Lung (tissue), 11 donors: ENCODE measurements at regions not wholly inside any gene's neighbourhood (a gene's known extent, or its start where the extent isn't known, plus 50 kb on each side); places are given as distances from the start of the nearest gene placed in this dataset.
A peak's percentile ranks its signal among the peaks of the same experiment; 100 is the strongest.

ENCODE experiments used
- ATAC-seq: fragments of 200-7000 bp; cut with Tn5 transposase; one replicate; pipeline ENCODE4 v1.9.1; 2020; ENCODE audit warnings: moderate number of reproducible peaks; ENCODE audit not compliant: insufficient read depth, low FRiP score
- DNase-seq, 3 donors: peaks; one replicate each; pipeline ENCODE4 v3.0.0-alpha.2; 2013 to 2017
- H3K27ac ChIP-seq, 2 donors: one replicate each; pipeline ENCODE4 v1.5.1; 2013; ENCODE audit warnings: mild to moderate bottlenecking in 2 of 2, moderate library complexity in 2 of 2, control low read depth in 1 of 2, inconsistent platforms in 1 of 2, low read depth in 1 of 2, low read length in 1 of 2
- H3K27me3 ChIP-seq, 3 donors: one replicate each; pipeline ENCODE4 v1.5.1; 2013; ENCODE audit warnings: low read length in 2 of 3; ENCODE audit not compliant: control insufficient read depth in 3 of 3, insufficient read depth in 3 of 3
- H3K36me3 ChIP-seq, 4 donors: one replicate each; pipeline ENCODE4 v1.5.1; 2013; ENCODE audit warnings: low read length in 4 of 4, mild to moderate bottlenecking in 1 of 4, moderate library complexity in 1 of 4; ENCODE audit not compliant: control insufficient read depth in 4 of 4, insufficient read depth in 4 of 4
- H3K4me1 ChIP-seq, 5 donors: one replicate each; pipeline ENCODE4 v1.5.1; 2013; ENCODE audit warnings: low read length in 5 of 5, mild to moderate bottlenecking in 2 of 5, moderate library complexity in 1 of 5; ENCODE audit not compliant: control insufficient read depth in 5 of 5, insufficient read depth in 5 of 5
- H3K4me3 ChIP-seq: one replicate; pipeline ENCODE4 v1.5.1; 2013; ENCODE audit warnings: mild to moderate bottlenecking, control low read depth, moderate library complexity
- H3K9ac ChIP-seq, 2 donors: one replicate each; pipeline ENCODE4 v1.5.1; 2013; ENCODE audit warnings: low read length in 2 of 2, control low read depth in 1 of 2; ENCODE audit not compliant: insufficient read depth in 1 of 2
- H3K9me3 ChIP-seq, 4 donors: one replicate each; pipeline ENCODE4 v1.5.1; 2013; ENCODE audit warnings: low read length in 3 of 4, mild to moderate bottlenecking in 1 of 4, moderate library complexity in 1 of 4; ENCODE audit not compliant: control insufficient read depth in 4 of 4, insufficient read depth in 3 of 4
- WGBS, 2 donors: extraction: QIAGEN DNeasy Blood & Tissue Kit; methylation state at CpG; one replicate each; pipeline ENCODE4 v1.1.7; 2013; 5-methylcytosine and 5-hydroxymethylcytosine counted together
- TF ChIP-seq, protein P1 (sequence below): IDR thresholded peaks from 2 replicates; pipeline ENCODE4 v1.5.1; 2012; ENCODE audit warnings: mild to moderate bottlenecking; ENCODE audit errors: control extremely low read depth, extremely low read depth
- donor health status: control.
- donor health status: control.
- donor health status: Bipolar disorder and iron deficiency.
- donor health status: healthy.
- donor health status: DM: yes; HTN: yes; CAD: no.

DNA sequence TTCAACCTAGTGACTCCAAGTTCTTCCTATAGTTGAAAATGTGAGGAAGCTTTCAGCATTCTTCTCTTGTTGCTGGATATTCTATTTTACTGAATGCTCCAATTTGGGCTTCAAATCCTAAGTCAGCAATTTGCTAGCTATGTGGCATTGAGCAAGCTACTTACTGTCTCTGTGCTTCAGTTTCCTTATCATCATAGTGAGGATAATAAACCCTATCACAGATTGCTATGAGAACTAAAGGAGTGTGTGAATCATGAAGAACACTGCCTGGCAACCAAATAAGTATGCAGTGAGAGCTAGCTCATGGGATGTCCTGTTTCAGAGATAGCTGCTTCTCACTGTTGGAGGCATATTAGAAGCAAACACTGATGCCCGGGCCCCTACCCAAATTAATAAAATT lies 163.8 kb upstream of the CDIN1 start:
- no peak for DNase-seq
- no peak overlapping the region for H3K27ac ChIP-seq
- H3K9ac ChIP-seq = no peak overlapping the region
- H3K27me3 ChIP-seq = no peaks in the 10 kb centered on the region
- WGBS, 2 donors = 88 to 89% methylated on average over 1 of the region's 1 CpG
- no peak overlapping the region for H3K4me3 ChIP-seq
- no peaks in the 10 kb centered on the region for H3K9me3 ChIP-seq
- no peak for ATAC-seq
- H3K4me1 ChIP-seq = no peaks in the 10 kb centered on the region
- H3K36me3 ChIP-seq = no peaks in the 10 kb centered on the region
- TF ChIP-seq, protein P1, sequence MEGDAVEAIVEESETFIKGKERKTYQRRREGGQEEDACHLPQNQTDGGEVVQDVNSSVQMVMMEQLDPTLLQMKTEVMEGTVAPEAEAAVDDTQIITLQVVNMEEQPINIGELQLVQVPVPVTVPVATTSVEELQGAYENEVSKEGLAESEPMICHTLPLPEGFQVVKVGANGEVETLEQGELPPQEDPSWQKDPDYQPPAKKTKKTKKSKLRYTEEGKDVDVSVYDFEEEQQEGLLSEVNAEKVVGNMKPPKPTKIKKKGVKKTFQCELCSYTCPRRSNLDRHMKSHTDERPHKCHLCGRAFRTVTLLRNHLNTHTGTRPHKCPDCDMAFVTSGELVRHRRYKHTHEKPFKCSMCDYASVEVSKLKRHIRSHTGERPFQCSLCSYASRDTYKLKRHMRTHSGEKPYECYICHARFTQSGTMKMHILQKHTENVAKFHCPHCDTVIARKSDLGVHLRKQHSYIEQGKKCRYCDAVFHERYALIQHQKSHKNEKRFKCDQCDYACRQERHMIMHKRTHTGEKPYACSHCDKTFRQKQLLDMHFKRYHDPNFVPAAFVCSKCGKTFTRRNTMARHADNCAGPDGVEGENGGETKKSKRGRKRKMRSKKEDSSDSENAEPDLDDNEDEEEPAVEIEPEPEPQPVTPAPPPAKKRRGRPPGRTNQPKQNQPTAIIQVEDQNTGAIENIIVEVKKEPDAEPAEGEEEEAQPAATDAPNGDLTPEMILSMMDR = no peak

DNA sequence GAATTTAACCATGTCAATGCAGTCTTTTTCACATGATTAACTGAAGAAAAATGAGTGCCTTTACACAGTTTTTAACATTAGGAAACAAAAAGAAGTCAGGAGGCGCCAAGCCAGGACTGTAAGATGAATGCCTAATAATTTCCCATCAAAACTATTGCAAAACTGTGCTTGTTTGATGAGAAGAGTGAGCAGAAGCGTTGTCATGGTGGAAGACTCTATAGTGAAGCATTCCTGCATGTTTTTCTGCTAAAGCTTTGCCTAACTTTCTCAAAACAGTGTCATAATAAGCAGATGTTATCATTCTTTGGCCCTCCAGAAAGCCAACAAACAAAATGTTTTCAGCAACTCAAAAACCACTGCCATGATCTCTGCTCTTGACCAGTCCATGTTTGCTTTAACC lies 156.8 kb upstream of the CDIN1 start:
- TF ChIP-seq, protein P1 = no peak
- H3K36me3 ChIP-seq = no peaks in the 10 kb centered on the region

DNA sequence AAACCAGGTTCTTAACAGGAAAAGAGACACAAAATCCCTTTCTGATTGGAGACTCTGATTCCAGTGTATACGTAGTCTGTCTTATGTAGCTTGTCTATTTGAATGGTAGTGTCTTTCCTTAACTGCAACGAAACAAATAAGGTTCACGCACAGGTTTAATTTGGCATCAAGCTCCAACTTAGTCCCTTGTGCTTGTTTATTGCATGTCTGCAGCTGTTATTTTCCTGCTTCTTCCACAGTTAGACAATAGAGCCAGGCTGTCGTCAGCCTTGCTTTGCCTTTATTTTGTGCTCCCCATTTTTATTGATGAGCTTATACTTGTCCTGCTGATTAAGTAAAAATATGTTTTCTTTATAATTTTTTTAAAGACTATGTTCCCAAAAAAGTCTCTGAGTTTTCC lies 152.7 kb upstream of the CDIN1 start:
- Histone ChIP-seq H3K36me3 (no peaks in the 10 kb centered on the region), H3K27me3 (no peaks in the 10 kb centered on the region), H3K9me3 (no peaks in the 10 kb centered on the region), H3K4me1 (no peaks in the 10 kb centered on the region), H3K27ac (no peak overlapping the region), H3K9ac (no peak overlapping the region), H3K4me3 (no peak overlapping the region)
- TF ChIP-seq, protein P1 = no peak
- WGBS, 2 donors = 84 to 91% methylated on average over 4 of the region's 4 CpGs
- DNase-seq = peak in 2 of 3 donors; percentile 12 to 30
- no peak for ATAC-seq

More for the DNA sequence above, 156.8 kb upstream of the CDIN1 start:
- Histone ChIP-seq H3K4me1 (no peaks in the 10 kb centered on the region), H3K27me3 (no peaks in the 10 kb centered on the region), H3K9me3 (no peaks in the 10 kb centered on the region), H3K27ac (no peak overlapping the region), H3K9ac (no peak overlapping the region), H3K4me3 (no peak overlapping the region)
- ATAC-seq = no peak
- DNase-seq = no peak
- WGBS, 2 donors = 83 to 86% methylated on average over 2 of the region's 2 CpGs

DNA sequence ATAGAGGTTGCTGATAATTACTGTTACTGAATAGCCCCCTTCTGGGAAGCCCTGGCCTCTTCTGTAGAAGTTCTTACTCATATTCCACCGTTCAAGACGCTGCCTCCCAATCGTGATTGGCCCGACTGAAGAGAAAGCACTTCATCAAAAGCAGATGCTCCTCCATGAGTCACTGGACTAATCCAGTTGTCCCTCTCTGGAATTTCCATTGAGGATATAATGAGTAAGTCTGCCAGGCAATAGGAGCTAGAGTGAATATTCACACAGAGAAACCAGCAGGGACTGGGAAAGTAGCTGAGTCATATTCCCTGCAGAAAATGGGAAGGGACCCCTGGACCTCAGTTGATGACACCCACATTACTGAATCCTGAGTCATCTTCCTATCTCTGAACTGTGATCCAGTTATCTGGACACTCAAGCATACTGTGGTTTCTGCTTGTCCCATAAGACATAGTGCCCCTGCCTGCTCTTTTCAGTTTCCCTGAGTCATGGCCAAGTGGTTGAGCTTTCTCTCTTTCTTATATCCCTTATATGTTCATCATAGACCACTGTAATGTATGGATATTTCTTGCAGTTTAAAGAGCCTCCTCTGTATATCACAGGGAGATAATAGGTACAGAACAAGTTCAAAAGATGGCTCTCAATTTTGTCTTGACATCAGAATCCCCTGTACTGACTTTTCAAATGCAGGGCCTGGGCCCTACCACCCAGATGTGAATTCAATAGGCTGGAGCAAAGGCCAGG lies 151.2 kb upstream of the CDIN1 start:
- Histone ChIP-seq H3K9ac (no peak overlapping the region), H3K4me3 (no peak overlapping the region), H3K27me3 (no peaks in the 10 kb centered on the region), H3K9me3 (no peaks in the 10 kb centered on the region), H3K4me1 (no peaks in the 10 kb centered on the region), H3K36me3 (no peaks in the 10 kb centered on the region), H3K27ac (no peak overlapping the region)
- TF ChIP-seq, protein P1 = no peak
- DNase-seq (no peak), ATAC-seq (peak; percentile 58)
- 82 to 91% methylated on average over 4 of the region's 4 CpGs for WGBS, 2 donors
